GM06990 (cell line): ENCODE measurements at regions not wholly inside any gene's neighbourhood (a gene's known extent, or its start where the extent isn't known, plus 50 kb on each side); places are given as distances from the start of the nearest gene placed in this dataset.

Source experiments
- DNase-seq: peaks from one replicate; pipeline ENCODE4 v3.0.0-alpha.2; 2011; ENCODE audit not compliant: insufficient read length; ENCODE audit errors: extremely low read depth
- H3K27me3 ChIP-seq: replicated peaks from 2 replicates; pipeline ENCODE4 v1.6.0; 2011; ENCODE audit warnings: low read length; ENCODE audit not compliant: control insufficient read depth, insufficient read depth
- H3K36me3 ChIP-seq: 2 replicates; pipeline ENCODE4 v1.5.1; 2011; ENCODE audit warnings: low read length; ENCODE audit not compliant: control insufficient read depth, insufficient read depth
- H3K4me3 ChIP-seq: replicated peaks from 2 replicates; pipeline ENCODE4 v1.5.1; 2011; ENCODE audit warnings: low read depth, mild to moderate bottlenecking, control low read depth, low read length
- CTCF ChIP-seq: IDR thresholded peaks from 2 replicates; pipeline ENCODE4 v1.5.1; 2011; ENCODE audit warnings: low read length, control low read depth, mild to moderate bottlenecking, inconsistent platforms; ENCODE audit not compliant: insufficient read depth, poor library complexity, severe bottlenecking

- no peak for TF ChIP-seq CTCF
- no peak for DNase-seq
- H3K4me3 ChIP-seq: no peak overlapping the region
- H3K36me3 ChIP-seq: no peaks in the 10 kb centered on the region
- no peaks in the 10 kb centered on the region for H3K27me3 ChIP-seq
Measured at GRCh38 chr20:60371384-60371783, 413.2 kb downstream of the CDH26 start.

DNA sequence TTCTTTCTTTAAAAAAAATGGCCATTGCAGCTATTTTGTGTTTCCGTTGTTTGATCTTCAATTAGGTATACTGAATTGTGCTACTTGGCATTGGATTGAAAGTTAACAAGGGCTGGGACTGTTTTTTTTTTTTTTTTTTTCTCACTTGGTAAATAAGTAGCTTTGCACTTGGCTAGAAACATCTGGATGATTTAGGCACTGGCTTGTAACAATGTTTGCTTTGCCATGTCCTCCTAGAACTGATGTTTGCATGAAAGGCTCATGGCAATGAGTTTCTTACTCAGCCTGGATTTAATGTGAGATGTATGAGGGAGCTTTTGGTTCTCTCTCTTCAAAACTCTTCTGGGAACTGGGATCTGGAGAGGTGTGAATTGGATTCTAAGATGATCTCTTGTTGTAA, 414.1 kb downstream of the CDH26 start:
- H3K36me3 ChIP-seq: no peaks in the 10 kb centered on the region
- DNase-seq: no peak
- H3K4me3 ChIP-seq: no peak overlapping the region
- no peak for TF ChIP-seq CTCF
- H3K27me3 ChIP-seq: no peaks in the 10 kb centered on the region

DNA sequence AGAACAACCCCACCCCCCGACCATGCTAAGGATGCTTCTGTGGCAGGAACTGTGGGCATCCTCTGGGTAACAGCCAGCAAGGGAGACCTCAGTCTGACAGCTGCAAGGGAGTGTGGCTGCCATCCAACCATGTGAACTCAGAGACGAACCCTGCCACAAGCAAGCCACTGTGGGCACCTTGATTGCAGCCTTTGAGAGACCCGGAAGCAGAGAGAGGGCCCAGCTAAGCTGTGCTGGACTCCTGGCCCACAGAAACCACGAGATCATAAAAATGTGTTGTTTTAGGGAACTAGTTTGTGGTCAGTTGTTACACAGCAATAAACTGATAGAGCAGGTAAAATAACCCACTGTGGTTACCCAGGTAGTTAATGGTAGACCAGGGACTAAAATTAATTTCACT, 414.6 kb downstream of the CDH26 start:
- no peak for DNase-seq
- no peak for TF ChIP-seq CTCF
- H3K27me3 ChIP-seq: no peaks in the 10 kb centered on the region
- no peaks in the 10 kb centered on the region for H3K36me3 ChIP-seq
- no peak overlapping the region for H3K4me3 ChIP-seq

DNA sequence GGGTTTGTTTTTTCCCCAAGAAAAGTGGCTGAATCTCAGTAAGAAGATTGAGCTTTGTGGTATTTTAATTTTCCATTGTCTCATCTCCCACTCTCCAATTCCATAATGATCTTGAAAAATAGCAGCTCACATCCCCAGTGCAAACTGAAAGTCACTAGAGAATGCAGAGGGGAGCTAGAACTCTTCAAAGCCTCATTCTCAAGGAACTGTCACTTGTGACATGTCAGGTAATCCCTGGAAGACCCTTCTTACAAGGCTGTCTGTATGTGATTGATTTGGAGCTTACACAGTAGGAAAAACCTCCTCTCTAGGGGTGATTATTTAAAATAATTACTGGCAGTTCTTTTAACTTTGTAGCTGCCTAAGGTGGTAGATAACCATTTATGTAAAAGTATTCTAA, 420.4 kb downstream of the CDH26 start:
- Histone ChIP-seq H3K4me3 (no peak overlapping the region), H3K27me3 (no peaks in the 10 kb centered on the region), H3K36me3 (no peaks in the 10 kb centered on the region)
- TF ChIP-seq CTCF: no peak
- DNase-seq: no peak

DNA sequence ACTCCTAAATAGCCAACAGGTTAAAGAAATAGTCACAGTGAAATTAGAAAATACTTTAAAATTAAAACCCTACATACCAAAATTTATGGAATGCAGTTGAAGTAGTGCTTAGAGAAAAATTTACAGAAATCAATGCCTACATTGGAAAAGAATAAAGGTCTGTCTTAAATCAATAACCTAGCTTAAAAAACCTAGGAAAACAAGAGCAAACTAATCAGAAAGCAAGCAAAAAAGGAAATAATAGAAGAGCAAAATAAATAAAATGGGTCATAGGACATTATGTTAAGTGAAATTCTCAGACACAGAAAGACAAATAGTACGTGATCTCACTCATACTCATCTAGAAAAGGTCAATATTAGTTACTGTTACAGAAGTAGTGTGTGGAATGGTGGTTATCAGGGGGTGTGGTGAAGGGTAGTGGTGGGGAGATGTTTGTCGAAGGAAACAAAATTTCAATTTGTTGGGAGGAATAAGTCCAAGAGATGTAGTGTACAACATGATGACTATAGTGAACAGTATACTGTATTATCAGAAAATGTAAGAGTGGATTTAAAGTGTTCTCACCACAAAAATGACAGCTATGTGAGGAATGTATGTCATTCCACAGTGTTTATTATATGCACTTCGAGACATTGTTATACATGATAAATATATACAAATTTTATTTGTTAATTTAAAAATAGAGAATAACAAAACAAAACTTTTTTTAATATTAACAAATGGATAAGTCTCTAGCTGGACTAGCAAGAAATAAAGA, 423.6 kb downstream of the CDH26 start:
- no peak for TF ChIP-seq CTCF
- Histone ChIP-seq H3K27me3 (no peaks in the 10 kb centered on the region), H3K36me3 (no peaks in the 10 kb centered on the region), H3K4me3 (no peak overlapping the region)
- no peak for DNase-seq

DNA sequence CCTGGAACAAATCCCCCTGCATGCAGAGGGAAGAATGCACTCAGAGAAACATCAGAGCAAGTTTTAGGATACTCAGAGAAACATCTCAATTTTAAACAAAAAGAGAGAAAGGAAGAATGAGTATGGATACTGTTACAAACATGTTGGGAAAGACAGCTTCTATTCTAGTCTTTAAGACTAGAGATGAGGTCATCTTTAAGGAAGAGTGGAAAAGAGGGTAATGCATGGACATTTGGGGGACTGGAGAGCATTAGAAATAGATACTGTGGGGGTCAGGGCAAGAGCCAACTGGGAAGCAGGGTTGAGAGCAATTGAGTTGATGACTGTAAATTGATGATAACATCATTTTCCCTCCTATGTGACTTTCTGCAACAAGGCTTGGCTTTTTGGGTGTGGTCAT, 431.2 kb downstream of the CDH26 start:
- H3K36me3 ChIP-seq: no peaks in the 10 kb centered on the region
- no peak overlapping the region for H3K4me3 ChIP-seq
- no peak for TF ChIP-seq CTCF
- DNase-seq: no peak
- H3K27me3 ChIP-seq: no peaks in the 10 kb centered on the region
